ENCODE measurements at regions not wholly inside any gene's neighbourhood (a gene's known extent, or its start where the extent isn't known, plus 50 kb on each side); places are given as distances from the start of the nearest gene placed in this dataset.

DNA sequence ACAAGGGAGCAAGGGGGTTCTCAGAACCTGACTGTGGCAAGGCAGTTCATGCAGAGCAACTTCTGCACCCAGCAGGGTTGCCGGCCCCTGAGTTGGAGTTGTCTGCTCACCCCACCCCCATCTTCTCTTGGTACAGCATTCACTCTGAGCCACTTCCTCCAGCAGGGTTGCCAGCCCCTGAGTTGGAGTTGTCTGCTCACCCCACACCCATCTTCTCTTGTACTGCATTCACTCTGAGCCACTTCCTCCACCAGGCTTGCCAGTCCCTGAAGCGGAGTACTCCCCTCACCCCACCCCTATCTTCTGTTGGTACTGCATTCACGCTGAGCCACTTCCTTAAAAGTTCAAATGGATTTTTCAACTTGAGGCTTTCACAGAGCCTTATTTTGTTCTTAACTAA lies 79.7 kb upstream of the SYNDIG1 start:
- no peak overlapping the region for H3K4me3 ChIP-seq (ENCODE audit: low read depth, low read length)
- no peak for DNase-seq (ENCODE audit: low read depth)
- TF ChIP-seq, protein P1, sequence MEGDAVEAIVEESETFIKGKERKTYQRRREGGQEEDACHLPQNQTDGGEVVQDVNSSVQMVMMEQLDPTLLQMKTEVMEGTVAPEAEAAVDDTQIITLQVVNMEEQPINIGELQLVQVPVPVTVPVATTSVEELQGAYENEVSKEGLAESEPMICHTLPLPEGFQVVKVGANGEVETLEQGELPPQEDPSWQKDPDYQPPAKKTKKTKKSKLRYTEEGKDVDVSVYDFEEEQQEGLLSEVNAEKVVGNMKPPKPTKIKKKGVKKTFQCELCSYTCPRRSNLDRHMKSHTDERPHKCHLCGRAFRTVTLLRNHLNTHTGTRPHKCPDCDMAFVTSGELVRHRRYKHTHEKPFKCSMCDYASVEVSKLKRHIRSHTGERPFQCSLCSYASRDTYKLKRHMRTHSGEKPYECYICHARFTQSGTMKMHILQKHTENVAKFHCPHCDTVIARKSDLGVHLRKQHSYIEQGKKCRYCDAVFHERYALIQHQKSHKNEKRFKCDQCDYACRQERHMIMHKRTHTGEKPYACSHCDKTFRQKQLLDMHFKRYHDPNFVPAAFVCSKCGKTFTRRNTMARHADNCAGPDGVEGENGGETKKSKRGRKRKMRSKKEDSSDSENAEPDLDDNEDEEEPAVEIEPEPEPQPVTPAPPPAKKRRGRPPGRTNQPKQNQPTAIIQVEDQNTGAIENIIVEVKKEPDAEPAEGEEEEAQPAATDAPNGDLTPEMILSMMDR (IDR thresholded peaks at IDR 0.05; ENCODE audit: low read depth, low read length, missing control alignments) = no peak

GRCh38 chr20:24388828-24389380 lies 80.5 kb upstream of the SYNDIG1 start:
- TF ChIP-seq, protein P1 (IDR thresholded peaks at IDR 0.05; ENCODE audit: low read depth, low read length, missing control alignments) = no peak
- DNase-seq (ENCODE audit: low read depth) = no peak
- H3K4me3 ChIP-seq (ENCODE audit: low read depth, low read length) = no peak overlapping the region

GRCh38 chr20:24385547-24385946 lies 83.9 kb upstream of the SYNDIG1 start:
- no peak for DNase-seq (ENCODE audit: low read depth)
- TF ChIP-seq, protein P1 (IDR thresholded peaks at IDR 0.05; ENCODE audit: low read depth, low read length, missing control alignments) = no peak
- H3K4me3 ChIP-seq (ENCODE audit: low read depth, low read length) = no peak overlapping the region

GRCh38 chr20:24384865-24385264 lies 84.6 kb upstream of the SYNDIG1 start:
- TF ChIP-seq, protein P1 (IDR thresholded peaks at IDR 0.05; ENCODE audit: low read depth, low read length, missing control alignments) = no peak
- no peak overlapping the region for H3K4me3 ChIP-seq (ENCODE audit: low read depth, low read length)

GRCh38 chr20:24382743-24383142 lies 86.7 kb upstream of the SYNDIG1 start:
- no peak for DNase-seq (ENCODE audit: low read depth)
- H3K4me3 ChIP-seq (ENCODE audit: low read depth, low read length) = no peak overlapping the region
- TF ChIP-seq, protein P1 (IDR thresholded peaks at IDR 0.05; ENCODE audit: low read depth, low read length, missing control alignments) = no peak

More at GRCh38 chr20:24384865-24385264, 84.6 kb upstream of the SYNDIG1 start:
- no peak for DNase-seq (ENCODE audit: low read depth)

- H3K4me3 ChIP-seq (ENCODE audit: low read depth, low read length) = no peak overlapping the region
- TF ChIP-seq, protein P1 (IDR thresholded peaks at IDR 0.05; ENCODE audit: low read depth, low read length, missing control alignments) = no peak
- no peak for DNase-seq (ENCODE audit: low read depth)
These were observed 87.1 kb upstream of the SYNDIG1 start for GRCh38 chr20:24382331-24382730.

- DNase-seq (ENCODE audit: low read depth) = no peak
- TF ChIP-seq, protein P1 (IDR thresholded peaks at IDR 0.05; ENCODE audit: low read depth, low read length, missing control alignments) = no peak
- H3K4me3 ChIP-seq (ENCODE audit: low read depth, low read length) = no peak overlapping the region
These were observed 87.5 kb upstream of the SYNDIG1 start for GRCh38 chr20:24381886-24382285.

All from GM12864 (cell line).